Spleen (tissue), 7 donors: ENCODE measurements at regions not wholly inside any gene's neighbourhood (a gene's known extent, or its start where the extent isn't known, plus 50 kb on each side); places are given as distances from the start of the nearest gene placed in this dataset.

Experiments used
- POLR2A ChIP-seq, 3 donors: fragments of 450-650 bp; IDR thresholded peaks; one replicate each; pipeline ENCODE4 v1.5.1; 2017; ENCODE audit warnings: antibody characterized with exemption in 3 of 3, mild to moderate bottlenecking in 1 of 3
- POLR2AphosphoS5 ChIP-seq, 3 donors: sonication (generic); formaldehyde crosslinking; IDR thresholded peaks; one replicate each; pipeline ENCODE4 v1.5.1; 2017; ENCODE audit warnings: antibody characterized with exemption in 3 of 3
- TF ChIP-seq, protein P1 (sequence below), 11 experiments: fragments of 200-600 bp in 7 of 11; fragments of 450-650 bp in 4 of 11; sonication (generic) in 4 of 11; IDR thresholded peaks in 8 of 11; conservative IDR thresholded peaks in 3 of 11; 1 replicate in 7 of 11; 2 replicates in 4 of 11; pipeline versions ENCODE4 v1.4.0 to v1.8.0; 2016 to 2021; ENCODE audit warnings: antibody characterized with exemption in 11 of 11, inconsistent platforms in 4 of 11, mild to moderate bottlenecking in 1 of 11
- donor health status: DM: no; HTN: no; CAD: no; lungs with moderate emphysema.
- donor health status: DM: no; HTN: no; CAD: no.
- donor health status: DM: no; HTN: no; CAD: no.

DNA sequence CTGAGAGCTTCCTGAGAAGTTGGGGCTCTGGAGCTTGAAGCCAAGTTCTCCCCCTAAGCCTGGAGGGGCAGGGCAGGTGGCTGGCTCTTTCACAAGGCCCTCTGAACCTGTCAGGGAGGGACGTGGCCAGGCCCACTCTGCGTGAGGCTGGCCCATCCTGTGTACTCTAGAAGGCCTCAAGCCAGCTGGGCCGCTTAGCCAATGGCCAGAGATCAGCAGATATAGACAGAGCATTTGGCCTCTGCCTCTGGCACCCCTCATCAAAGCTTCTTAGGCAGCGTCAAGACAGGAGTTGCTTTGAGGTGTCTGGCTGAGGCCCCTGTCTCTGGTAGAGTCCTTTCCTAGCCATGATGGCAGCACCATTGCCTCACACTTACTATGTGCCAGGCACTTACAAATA lies 105.6 kb downstream of the FGF18 start:
- TF ChIP-seq POLR2A (IDR thresholded peaks at IDR 0.05) = no peak
- TF ChIP-seq, protein P1, sequence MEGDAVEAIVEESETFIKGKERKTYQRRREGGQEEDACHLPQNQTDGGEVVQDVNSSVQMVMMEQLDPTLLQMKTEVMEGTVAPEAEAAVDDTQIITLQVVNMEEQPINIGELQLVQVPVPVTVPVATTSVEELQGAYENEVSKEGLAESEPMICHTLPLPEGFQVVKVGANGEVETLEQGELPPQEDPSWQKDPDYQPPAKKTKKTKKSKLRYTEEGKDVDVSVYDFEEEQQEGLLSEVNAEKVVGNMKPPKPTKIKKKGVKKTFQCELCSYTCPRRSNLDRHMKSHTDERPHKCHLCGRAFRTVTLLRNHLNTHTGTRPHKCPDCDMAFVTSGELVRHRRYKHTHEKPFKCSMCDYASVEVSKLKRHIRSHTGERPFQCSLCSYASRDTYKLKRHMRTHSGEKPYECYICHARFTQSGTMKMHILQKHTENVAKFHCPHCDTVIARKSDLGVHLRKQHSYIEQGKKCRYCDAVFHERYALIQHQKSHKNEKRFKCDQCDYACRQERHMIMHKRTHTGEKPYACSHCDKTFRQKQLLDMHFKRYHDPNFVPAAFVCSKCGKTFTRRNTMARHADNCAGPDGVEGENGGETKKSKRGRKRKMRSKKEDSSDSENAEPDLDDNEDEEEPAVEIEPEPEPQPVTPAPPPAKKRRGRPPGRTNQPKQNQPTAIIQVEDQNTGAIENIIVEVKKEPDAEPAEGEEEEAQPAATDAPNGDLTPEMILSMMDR (IDR thresholded peaks at IDR 0.05 in 8 of 11, conservative IDR thresholded peaks at IDR 0.05 in 3 of 11) = no peak
- no peak for TF ChIP-seq POLR2AphosphoS5 (IDR thresholded peaks at IDR 0.05)
